Astrocyte (in vitro differentiated cells and primary cell): ENCODE measurements at regions not wholly inside any gene's neighbourhood (a gene's known extent, or its start where the extent isn't known, plus 50 kb on each side); places are given as distances from the start of the nearest gene placed in this dataset.

ENCODE experiments used
- DNase-seq: peaks from one replicate; pipeline ENCODE4 v3.0.0-alpha.2; 2010; ENCODE audit warnings: low read depth
- FAIRE-seq: peaks from 2 replicates; lab custom pipeline; 2011; peaks lifted over from hg19 to GRCh38; lab: Jason Lieb, UNC
- H2AFZ ChIP-seq: 2 replicates; pipeline ENCODE4 v1.6.0; 2012; ENCODE audit warnings: low read depth, low read length, inconsistent platforms
- H3K27ac ChIP-seq: 2 replicates; pipeline ENCODE4 v1.5.1; 2011; ENCODE audit warnings: low read depth, low read length, inconsistent platforms
- H3K27me3 ChIP-seq: 2 replicates; pipeline ENCODE4 v1.6.0; 2011; ENCODE audit warnings: low read length, inconsistent platforms; ENCODE audit not compliant: insufficient read depth
- H3K36me3 ChIP-seq: 2 replicates; pipeline ENCODE4 v1.5.1; 2011; ENCODE audit warnings: low read length, inconsistent platforms; ENCODE audit not compliant: insufficient read depth
- H3K4me1 ChIP-seq: 2 replicates; pipeline ENCODE4 v1.5.1; 2011; ENCODE audit warnings: low read length, inconsistent platforms; ENCODE audit not compliant: insufficient read depth
- H3K4me2 ChIP-seq: 2 replicates; pipeline ENCODE4 v1.6.0; 2012; ENCODE audit warnings: low read length, inconsistent platforms
- H3K4me3 ChIP-seq: 2 replicates; pipeline ENCODE4 v1.5.1; 2011; ENCODE audit warnings: low read depth, mild to moderate bottlenecking, low read length, inconsistent platforms; ENCODE audit not compliant: insufficient read depth
- H3K79me2 ChIP-seq: 2 replicates; pipeline ENCODE4 v1.6.0; 2012; ENCODE audit warnings: mild to moderate bottlenecking, low read length, inconsistent platforms; ENCODE audit not compliant: insufficient read depth
- H3K9ac ChIP-seq: 2 replicates; pipeline ENCODE4 v1.6.0; 2012; ENCODE audit warnings: mild to moderate bottlenecking, low read length, inconsistent platforms
- H3K9me3 ChIP-seq: 2 replicates; pipeline ENCODE4 v1.5.1; 2012; ENCODE audit warnings: low read depth, mild to moderate bottlenecking, low read length, inconsistent platforms; ENCODE audit not compliant: insufficient read depth
- H4K20me1 ChIP-seq: 2 replicates; pipeline ENCODE4 v1.6.0; 2012; ENCODE audit warnings: low read length, inconsistent platforms; ENCODE audit not compliant: insufficient read depth
- H3K27ac Mint-ChIP-seq: one replicate; pipeline ENCODE4 v1.8.0; 2021; ENCODE audit warnings: mild to moderate bottlenecking, mixed read lengths; ENCODE audit not compliant: unreplicated experiment
- H3K27me3 Mint-ChIP-seq: one replicate; pipeline ENCODE4 v1.8.0; 2021; ENCODE audit warnings: low read depth, mixed read lengths; ENCODE audit not compliant: unreplicated experiment
- H3K36me3 Mint-ChIP-seq: one replicate; pipeline ENCODE4 v1.8.0; 2021; ENCODE audit warnings: low read depth, mixed read lengths; ENCODE audit not compliant: unreplicated experiment
- H3K4me1 Mint-ChIP-seq: one replicate; pipeline ENCODE4 v1.8.0; 2021; ENCODE audit warnings: low read depth, mixed read lengths; ENCODE audit not compliant: unreplicated experiment
- H3K4me3 Mint-ChIP-seq: one replicate; pipeline ENCODE4 v1.8.0; 2021; ENCODE audit warnings: mild to moderate bottlenecking, moderate library complexity, mixed read lengths; ENCODE audit not compliant: unreplicated experiment
- H3K9me3 Mint-ChIP-seq: one replicate; pipeline ENCODE4 v1.8.0; 2021; ENCODE audit warnings: mild to moderate bottlenecking, mixed read lengths; ENCODE audit not compliant: unreplicated experiment
- CTCF ChIP-seq: IDR thresholded peaks from 2 replicates; pipeline ENCODE4 v1.5.1; 2011; ENCODE audit warnings: low read depth, mild to moderate bottlenecking, inconsistent platforms, low read length, moderate library complexity; ENCODE audit not compliant: insufficient read depth
- EZH2 ChIP-seq: IDR thresholded peaks from 2 replicates; pipeline ENCODE4 v1.6.1; 2012; ENCODE audit warnings: mild to moderate bottlenecking, low read length, inconsistent platforms; ENCODE audit not compliant: insufficient read depth

DNA sequence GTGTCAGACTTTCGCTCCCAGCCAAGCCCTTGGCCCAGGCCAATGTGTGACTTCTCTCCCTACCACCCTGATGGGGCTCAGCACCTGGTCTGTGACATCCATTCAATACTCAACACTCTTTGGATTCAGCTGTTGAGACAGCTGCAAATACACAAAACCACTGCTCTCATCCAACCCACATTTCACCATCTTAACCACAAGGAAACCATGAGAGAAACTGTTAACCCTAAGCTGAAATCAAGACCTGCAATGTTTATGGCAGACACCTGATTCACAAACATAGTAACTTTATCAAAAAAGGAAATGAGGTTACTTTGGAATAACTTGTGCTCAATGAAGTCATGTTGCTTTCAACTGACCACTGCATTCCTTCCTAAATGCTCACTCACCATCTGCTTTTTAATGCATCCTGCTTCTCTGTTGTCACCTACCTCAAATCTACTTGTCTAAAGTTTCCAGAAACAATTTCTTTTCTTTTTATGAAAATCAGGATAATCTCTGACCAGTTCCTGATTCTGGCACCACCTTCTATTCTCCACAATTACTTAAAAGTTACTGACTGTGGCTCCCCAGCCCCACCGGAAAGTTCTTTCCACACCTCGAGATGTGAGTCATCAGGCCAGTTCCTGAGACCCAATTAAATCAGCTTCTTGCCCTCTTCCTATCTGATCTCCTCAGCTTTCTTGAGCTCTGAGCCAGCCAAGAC lies 88.2 kb downstream of the NOG start:
- no peaks in the 10 kb centered on the region for H3K27me3 Mint-ChIP-seq
- peaks cover 18% of the 10 kb centered on the region for H3K4me1 Mint-ChIP-seq
- Histone ChIP-seq H3K4me1 (peaks cover 37% of the 10 kb centered on the region), H3K27me3 (peaks cover 18% of the 10 kb centered on the region), H4K20me1 (no peaks in the 10 kb centered on the region), H3K27ac (peak overlapping the region; percentile 81), H3K4me2 (peak overlapping the region; percentile 60), H3K9ac (peak overlapping the region; percentile 46), H2AFZ (no peak overlapping the region), H3K4me3 (no peak overlapping the region), H3K79me2 (no peaks in the 10 kb centered on the region), H3K36me3 (no peaks in the 10 kb centered on the region), H3K9me3 (no peaks in the 10 kb centered on the region)
- no peak overlapping the region for H3K4me3 Mint-ChIP-seq
- no peaks in the 10 kb centered on the region for H3K36me3 Mint-ChIP-seq
- TF ChIP-seq CTCF (no peak), EZH2 (no peak)
- DNase-seq (peak; percentile 99), FAIRE-seq (peak; percentile 93)
- no peak overlapping the region for H3K27ac Mint-ChIP-seq
- peaks cover 7% of the 10 kb centered on the region for H3K9me3 Mint-ChIP-seq

DNA sequence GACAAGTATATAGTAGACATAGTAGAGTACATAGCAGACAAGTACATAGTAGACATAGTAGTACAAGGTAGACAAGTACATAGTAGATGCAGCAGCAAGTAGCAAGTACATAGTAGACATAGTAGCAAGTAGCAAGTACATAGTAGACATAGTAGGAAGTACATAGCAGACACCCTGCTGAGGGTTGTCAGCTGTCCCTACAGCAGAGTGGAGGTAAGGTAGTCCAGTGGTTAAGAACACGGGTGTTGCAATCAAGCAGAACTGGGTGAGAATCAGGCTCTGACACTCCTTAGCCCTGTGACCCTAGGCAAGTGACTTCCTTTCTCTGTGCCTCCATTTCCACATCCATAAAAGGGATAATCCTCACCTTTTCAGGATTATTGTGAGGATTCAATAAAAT lies 94.7 kb downstream of the NOG start:
- no peak for FAIRE-seq

More for the DNA sequence above, 94.7 kb downstream of the NOG start:
- H3K4me3 ChIP-seq: no peak overlapping the region
- TF ChIP-seq CTCF (no peak), EZH2 (no peak)
- Mint-ChIP-seq H3K4me1 (peaks cover 12% of the 10 kb centered on the region), H3K4me3 (no peak overlapping the region), H3K9me3 (peaks cover 13% of the 10 kb centered on the region), H3K27ac (no peak overlapping the region), H3K27me3 (no peaks in the 10 kb centered on the region), H3K36me3 (peaks cover 3% of the 10 kb centered on the region)
- no peaks in the 10 kb centered on the region for H4K20me1 ChIP-seq
- H3K4me1 ChIP-seq: no peaks in the 10 kb centered on the region
- H3K27me3 ChIP-seq: no peaks in the 10 kb centered on the region
- H3K27ac ChIP-seq: no peak overlapping the region
- H3K4me2 ChIP-seq: no peak overlapping the region
- H2AFZ ChIP-seq: no peak overlapping the region
- no peaks in the 10 kb centered on the region for H3K36me3 ChIP-seq
- H3K9me3 ChIP-seq: no peaks in the 10 kb centered on the region
- H3K79me2 ChIP-seq: no peaks in the 10 kb centered on the region
- DNase-seq: no peak
- no peak overlapping the region for H3K9ac ChIP-seq
